Skeletal muscle tissue (tissue), 3 donors: ENCODE measurements at regions not wholly inside any gene's neighbourhood (a gene's known extent, or its start where the extent isn't known, plus 50 kb on each side); places are given as distances from the start of the nearest gene placed in this dataset.

Source experiments
- H3K27ac ChIP-seq: one replicate; pipeline ENCODE4 v1.7.0; 2013; ENCODE audit warnings: mild to moderate bottlenecking, low read depth, low read length, inconsistent platforms
- H3K27me3 ChIP-seq, 3 donors: one replicate each; pipeline ENCODE4 v1.7.0; 2013; ENCODE audit warnings: low read length in 3 of 3; ENCODE audit not compliant: control insufficient read depth in 3 of 3, insufficient read depth in 3 of 3
- H3K36me3 ChIP-seq, 3 donors: one replicate each; pipeline ENCODE4 v1.7.0; 2013; ENCODE audit warnings: low read length in 3 of 3; ENCODE audit not compliant: control insufficient read depth in 3 of 3, insufficient read depth in 3 of 3
- H3K4me1 ChIP-seq, 3 donors: one replicate each; pipeline ENCODE4 v1.7.0; 2013; ENCODE audit warnings: low read length in 3 of 3, mild to moderate bottlenecking in 3 of 3; ENCODE audit not compliant: control insufficient read depth in 3 of 3, insufficient read depth in 3 of 3
- H3K4me3 ChIP-seq, 3 donors: one replicate each; pipeline ENCODE4 v1.7.0; 2013; ENCODE audit warnings: low read length in 3 of 3
- H3K9ac ChIP-seq, 3 donors: one replicate each; pipeline ENCODE4 v1.7.0; 2013; ENCODE audit warnings: low read length in 3 of 3, mild to moderate bottlenecking in 3 of 3, moderate library complexity in 2 of 3, low read depth in 1 of 3
- H3K9me3 ChIP-seq, 3 donors: one replicate each; pipeline ENCODE4 v1.7.0; 2013; ENCODE audit warnings: low read length in 3 of 3; ENCODE audit not compliant: control insufficient read depth in 3 of 3
- donor health status: Osteomylitis.

DNA sequence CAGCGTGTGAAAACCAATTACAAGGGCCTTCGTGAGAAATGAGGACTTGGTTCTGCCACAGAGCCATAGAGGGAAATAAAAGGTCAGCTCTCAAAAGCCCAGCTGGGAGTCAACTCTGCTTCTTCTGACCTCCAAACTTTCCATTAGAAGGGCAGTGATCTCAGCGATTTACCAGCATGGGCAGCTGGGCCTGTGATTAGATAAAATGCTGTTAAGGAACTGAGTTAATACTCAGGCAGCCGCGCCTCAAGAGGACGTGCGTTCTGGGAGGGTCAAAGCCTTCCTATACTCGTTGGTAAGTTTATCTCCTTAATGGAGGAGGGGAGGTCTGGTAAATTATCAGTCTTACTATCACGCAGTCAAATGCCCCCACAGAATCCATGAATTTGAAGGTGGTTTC, 480.2 kb upstream of the ERCC4 start:
- Histone ChIP-seq H3K27me3 (no peaks in the 10 kb centered on the region), H3K9ac (no peak overlapping the region), H3K9me3 (no peaks in the 10 kb centered on the region), H3K27ac (no peak overlapping the region), H3K4me3 (no peak overlapping the region), H3K4me1 (no peaks in the 10 kb centered on the region), H3K36me3 (no peaks in the 10 kb centered on the region)

DNA sequence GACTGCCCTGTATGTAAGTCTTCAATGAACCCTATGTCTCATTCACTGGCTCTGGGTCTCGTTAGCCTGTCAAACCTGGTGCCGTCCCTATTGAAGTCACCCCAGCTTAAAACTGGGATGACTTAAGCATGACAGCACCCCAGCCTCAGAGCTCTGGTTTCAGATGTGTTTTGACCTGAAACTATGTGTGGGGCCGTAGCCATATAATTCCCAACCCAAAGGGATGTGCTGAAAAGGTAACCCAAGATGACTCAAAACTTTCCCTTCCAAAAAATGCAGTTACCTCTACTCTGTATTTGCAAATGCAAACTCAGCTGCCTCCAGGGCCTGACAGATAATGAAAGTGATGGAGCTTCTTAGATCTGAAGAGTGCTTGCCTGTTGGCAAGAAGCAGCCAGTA, 478.3 kb upstream of the ERCC4 start:
- no peak overlapping the region for H3K27ac ChIP-seq
- no peaks in the 10 kb centered on the region for H3K9me3 ChIP-seq
- H3K36me3 ChIP-seq, result no peaks in the 10 kb centered on the region
- no peak overlapping the region for H3K9ac ChIP-seq
- no peak overlapping the region for H3K4me3 ChIP-seq
- H3K27me3 ChIP-seq, result no peaks in the 10 kb centered on the region
- H3K4me1 ChIP-seq, result no peaks in the 10 kb centered on the region

DNA sequence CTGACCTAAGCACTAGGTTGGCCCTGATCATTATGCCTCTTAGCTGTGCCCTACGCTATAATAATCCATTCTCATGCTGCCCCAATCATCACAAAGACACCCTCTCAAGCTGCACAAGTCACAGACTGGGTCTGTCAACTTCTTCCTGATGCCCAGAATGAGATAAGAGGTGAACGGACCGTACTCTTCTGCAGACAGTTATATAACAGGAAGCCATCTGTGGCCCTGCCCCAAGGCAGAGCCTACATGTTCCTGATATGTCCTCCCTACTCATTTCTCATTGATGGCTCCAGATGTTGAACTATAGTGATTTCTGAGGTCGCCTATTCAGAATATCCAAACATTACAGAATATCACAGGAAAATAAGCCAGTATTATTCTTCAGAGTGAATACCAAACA, 471.6 kb upstream of the ERCC4 start:
- Histone ChIP-seq H3K27ac (no peak overlapping the region), H3K36me3 (no peaks in the 10 kb centered on the region), H3K9ac (no peak overlapping the region), H3K27me3 (no peaks in the 10 kb centered on the region), H3K4me3 (no peak overlapping the region), H3K9me3 (no peaks in the 10 kb centered on the region), H3K4me1 (no peaks in the 10 kb centered on the region)

DNA sequence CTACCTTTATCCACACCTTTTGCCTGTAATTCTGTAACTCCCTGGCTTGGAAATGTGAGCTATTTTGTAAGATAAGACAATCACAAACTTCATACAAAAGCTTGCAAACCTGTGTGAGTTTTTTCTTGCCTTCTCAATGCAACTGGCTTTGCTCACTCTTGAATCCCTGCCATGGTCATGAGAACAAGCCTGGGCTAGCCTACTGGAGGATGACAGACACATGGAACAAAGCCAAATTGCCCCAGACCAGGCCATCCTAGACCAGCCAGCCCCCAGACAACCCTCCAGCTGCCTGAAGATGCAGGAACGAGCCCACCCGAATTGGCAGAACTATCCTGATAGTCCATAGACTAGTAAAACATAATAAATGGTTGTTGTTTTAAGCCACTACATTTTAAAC, 466.6 kb upstream of the ERCC4 start:
- H3K4me1 ChIP-seq, result no peaks in the 10 kb centered on the region
- no peaks in the 10 kb centered on the region for H3K36me3 ChIP-seq
- no peaks in the 10 kb centered on the region for H3K27me3 ChIP-seq
- H3K4me3 ChIP-seq, result no peak overlapping the region
- no peaks in the 10 kb centered on the region for H3K9me3 ChIP-seq
- H3K9ac ChIP-seq, result no peak overlapping the region
- no peak overlapping the region for H3K27ac ChIP-seq

DNA sequence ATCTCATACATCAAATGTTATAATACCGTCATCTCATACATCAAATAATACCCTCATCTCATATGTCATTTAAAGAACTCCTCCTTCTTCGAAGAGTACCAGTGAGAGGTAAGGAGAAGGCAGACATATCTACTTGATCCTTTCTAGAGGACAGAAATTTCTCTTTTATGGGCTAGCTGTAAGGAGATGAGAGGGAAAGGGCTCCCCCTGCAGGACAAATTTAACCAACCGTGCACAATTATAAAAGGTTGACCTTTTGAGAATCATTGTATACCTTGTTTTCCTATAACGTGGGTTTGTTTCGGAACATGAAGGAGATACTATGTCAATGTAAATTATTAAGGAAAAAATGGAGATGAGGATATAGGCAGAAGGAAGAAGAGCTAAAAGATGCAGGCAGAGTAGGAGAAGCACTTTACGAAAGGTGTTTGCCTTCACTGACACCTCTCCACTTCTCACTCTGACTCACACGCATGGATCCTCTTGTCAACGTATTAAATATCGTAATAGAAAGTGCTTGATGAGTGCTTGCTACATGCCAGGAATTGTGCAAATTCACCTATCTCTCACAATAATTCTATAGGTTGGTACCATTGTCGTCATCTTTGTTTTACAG, 465.9 kb upstream of the ERCC4 start:
- Histone ChIP-seq H3K4me3 (no peak overlapping the region), H3K27me3 (no peaks in the 10 kb centered on the region), H3K36me3 (no peaks in the 10 kb centered on the region), H3K27ac (no peak overlapping the region), H3K9ac (no peak overlapping the region), H3K9me3 (no peaks in the 10 kb centered on the region), H3K4me1 (no peaks in the 10 kb centered on the region)

DNA sequence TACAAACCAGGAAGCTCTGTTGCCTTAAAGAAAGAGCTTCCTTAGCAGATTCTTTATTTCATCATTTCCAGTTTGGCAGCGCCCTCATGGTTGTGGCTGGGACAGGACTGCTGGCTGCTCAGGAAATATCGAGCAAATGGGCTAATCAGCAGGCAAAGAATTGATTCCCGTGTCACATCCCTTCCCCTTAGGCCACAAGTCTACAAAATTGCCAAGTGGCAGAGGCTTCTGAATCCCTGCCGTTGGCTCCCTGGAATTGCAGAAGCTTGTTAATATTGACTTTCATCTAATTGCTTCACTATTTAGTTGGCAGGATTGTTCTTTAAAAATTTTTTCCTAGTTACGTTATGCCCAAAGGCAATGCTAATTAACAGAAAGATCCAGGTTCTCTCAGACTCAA, 456.3 kb upstream of the ERCC4 start:
- no peak overlapping the region for H3K9ac ChIP-seq
- H3K27ac ChIP-seq, result no peak overlapping the region
- no peaks in the 10 kb centered on the region for H3K4me1 ChIP-seq
- H3K9me3 ChIP-seq, result no peaks in the 10 kb centered on the region
- no peaks in the 10 kb centered on the region for H3K36me3 ChIP-seq
- no peak overlapping the region for H3K4me3 ChIP-seq
- no peaks in the 10 kb centered on the region for H3K27me3 ChIP-seq

DNA sequence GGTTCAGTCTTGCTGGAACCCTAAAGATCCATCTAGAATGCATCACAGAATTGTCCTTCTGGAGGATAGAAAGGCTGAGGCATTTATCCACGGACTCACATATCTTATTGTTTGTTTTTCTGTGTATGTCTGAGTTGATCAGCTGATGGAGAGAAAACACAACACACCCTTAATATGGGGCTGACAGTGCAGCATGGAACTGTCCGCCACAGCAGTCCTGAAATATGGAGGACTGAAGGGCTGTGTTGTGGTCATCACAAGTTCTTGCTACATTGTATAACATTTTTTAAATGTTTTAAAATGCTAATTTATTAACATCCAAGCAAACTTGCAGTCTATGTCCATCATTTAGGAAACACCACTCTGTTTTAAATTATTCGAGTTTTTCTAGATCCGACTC, 448.9 kb upstream of the ERCC4 start:
- Histone ChIP-seq H3K27me3 (no peaks in the 10 kb centered on the region), H3K4me3 (no peak overlapping the region), H3K4me1 (no peaks in the 10 kb centered on the region)

DNA sequence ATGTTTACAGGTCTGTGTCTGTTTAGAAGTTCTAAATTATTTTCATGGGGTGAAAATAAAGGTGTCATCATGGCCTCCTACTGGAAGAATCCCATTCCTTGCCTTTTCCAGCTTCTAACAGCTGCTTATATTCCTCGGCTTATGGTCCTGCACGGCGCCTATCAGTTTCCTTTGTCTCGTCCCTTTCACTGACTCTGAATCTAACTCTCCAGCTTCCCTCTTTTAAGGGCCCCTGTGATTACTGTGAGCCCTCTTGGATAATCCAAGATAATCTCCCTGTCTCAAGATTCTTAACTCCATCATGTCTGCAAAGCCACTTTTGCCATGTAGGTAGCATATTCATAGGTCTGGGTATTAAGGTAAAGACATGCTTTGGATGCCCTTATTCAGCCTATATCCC, 441.0 kb upstream of the ERCC4 start:
- Histone ChIP-seq H3K27ac (no peak overlapping the region), H3K36me3 (no peaks in the 10 kb centered on the region), H3K9me3 (no peaks in the 10 kb centered on the region), H3K9ac (no peak overlapping the region), H3K4me1 (no peaks in the 10 kb centered on the region), H3K4me3 (no peak overlapping the region), H3K27me3 (no peaks in the 10 kb centered on the region)

More for the DNA sequence above, 448.9 kb upstream of the ERCC4 start:
- Histone ChIP-seq H3K9me3 (no peaks in the 10 kb centered on the region), H3K27ac (no peak overlapping the region), H3K9ac (no peak overlapping the region), H3K36me3 (no peaks in the 10 kb centered on the region)

DNA sequence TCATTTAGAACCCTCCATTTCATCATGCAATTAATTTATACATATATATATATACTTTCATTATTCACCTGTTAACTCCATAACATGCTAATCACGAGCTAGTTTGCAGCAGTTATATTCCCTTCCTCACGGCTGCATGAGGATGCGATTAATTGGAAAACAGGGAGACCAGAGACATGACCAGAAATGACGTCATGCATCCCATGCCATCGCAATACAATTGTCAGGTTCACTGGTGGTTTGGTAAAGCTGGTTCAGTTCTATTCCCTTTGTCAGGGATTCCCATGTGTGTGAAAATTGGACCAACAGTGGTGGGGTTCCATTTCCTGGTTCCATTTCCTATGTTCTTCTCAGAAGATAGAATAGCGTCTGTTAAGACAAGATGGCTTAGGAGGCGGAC, 440.4 kb upstream of the ERCC4 start:
- no peaks in the 10 kb centered on the region for H3K36me3 ChIP-seq
- no peaks in the 10 kb centered on the region for H3K27me3 ChIP-seq
- no peak overlapping the region for H3K4me3 ChIP-seq
- H3K27ac ChIP-seq, result no peak overlapping the region
- H3K9ac ChIP-seq, result no peak overlapping the region
- peaks cover 0 to 2% (median 0%) of the 10 kb centered on the region in 3 donors for H3K9me3 ChIP-seq
- no peaks in the 10 kb centered on the region for H3K4me1 ChIP-seq

DNA sequence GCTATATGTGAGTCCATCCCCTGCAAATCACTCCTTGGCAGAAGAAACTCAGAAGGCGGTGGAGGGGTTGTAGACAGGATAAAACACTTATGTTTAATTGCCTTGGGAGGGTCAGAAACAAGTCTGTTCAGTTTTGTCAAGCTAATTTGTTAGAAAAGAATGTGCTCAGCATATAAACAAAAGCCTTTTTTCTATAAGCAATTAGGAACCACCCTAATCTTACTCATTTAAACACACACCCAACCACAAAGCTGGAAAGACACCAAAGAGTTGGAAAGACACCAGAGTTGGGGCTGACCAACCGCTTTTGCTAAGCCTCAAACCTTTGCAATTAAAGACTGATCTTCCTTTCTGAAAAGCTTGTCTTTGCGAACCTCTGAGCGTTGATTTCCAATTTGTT, 439.2 kb upstream of the ERCC4 start:
- H3K9ac ChIP-seq, result no peak overlapping the region
- no peak overlapping the region for H3K4me3 ChIP-seq
- H3K36me3 ChIP-seq, result no peaks in the 10 kb centered on the region
- no peaks in the 10 kb centered on the region for H3K4me1 ChIP-seq
- peaks cover 0 to 2% (median 0%) of the 10 kb centered on the region in 3 donors for H3K9me3 ChIP-seq
- no peaks in the 10 kb centered on the region for H3K27me3 ChIP-seq
- no peak overlapping the region for H3K27ac ChIP-seq

DNA sequence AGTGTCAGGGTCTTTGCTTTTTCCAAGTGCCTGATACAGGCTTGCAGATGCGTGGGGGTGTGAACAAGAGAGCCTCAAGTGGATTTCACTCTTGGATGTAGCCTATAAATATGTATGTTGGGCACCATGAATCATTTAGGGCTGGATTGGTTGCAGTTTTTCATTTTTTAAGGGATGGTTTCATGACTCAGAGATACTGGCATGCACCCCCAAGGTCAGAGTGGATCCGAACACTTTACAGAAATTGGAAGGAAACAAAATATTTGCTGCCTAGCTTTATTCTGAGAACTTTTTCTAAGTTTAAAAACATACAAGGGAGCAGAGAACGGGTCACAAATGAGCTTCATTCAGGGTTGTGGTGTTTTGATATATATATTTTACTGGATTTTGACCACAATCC, 436.8 kb upstream of the ERCC4 start:
- no peaks in the 10 kb centered on the region for H3K27me3 ChIP-seq
- peaks cover 0 to 2% (median 0%) of the 10 kb centered on the region in 3 donors for H3K9me3 ChIP-seq
- H3K36me3 ChIP-seq, result no peaks in the 10 kb centered on the region
- H3K27ac ChIP-seq, result no peak overlapping the region
- H3K4me3 ChIP-seq, result no peak overlapping the region
- H3K4me1 ChIP-seq, result no peaks in the 10 kb centered on the region
- H3K9ac ChIP-seq, result no peak overlapping the region
